Hepatic stellate cell (primary cell): ENCODE measurements at regions not wholly inside any gene's neighbourhood (a gene's known extent, or its start where the extent isn't known, plus 50 kb on each side); places are given as distances from the start of the nearest gene placed in this dataset.

Source experiments
- DNase-seq: peaks from one replicate; pipeline ENCODE4 v3.0.0; 2011; ENCODE audit warnings: low spot score

GRCh38 chr4:110778521-110778920 is 155.6 kb upstream of the PITX2 start:
- no peak for DNase-seq

- no peak for DNase-seq
Measured at GRCh38 chr4:110780538-110780937, 157.7 kb upstream of the PITX2 start.

DNA sequence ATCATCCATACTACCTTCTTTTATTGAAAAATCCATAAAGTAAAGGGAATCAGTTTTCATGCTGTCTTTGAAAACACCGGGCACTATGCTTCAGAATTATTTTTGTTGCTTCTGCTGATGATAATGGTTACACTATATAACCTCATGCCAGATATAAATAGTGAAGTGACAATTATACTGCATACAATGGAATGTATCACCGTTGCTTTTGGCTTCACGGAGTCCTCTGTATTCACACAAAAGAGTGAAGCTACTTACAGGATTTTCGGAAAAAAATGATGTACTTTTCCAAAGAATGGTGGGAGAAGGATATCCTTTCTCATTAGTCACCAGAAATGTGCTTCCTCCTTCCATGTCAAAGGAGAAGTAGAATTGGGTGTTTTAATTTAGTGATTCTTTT is 159.1 kb upstream of the PITX2 start:
- no peak for DNase-seq

GRCh38 chr4:110787109-110787508 is 164.2 kb upstream of the PITX2 start:
- DNase-seq = no peak

DNA sequence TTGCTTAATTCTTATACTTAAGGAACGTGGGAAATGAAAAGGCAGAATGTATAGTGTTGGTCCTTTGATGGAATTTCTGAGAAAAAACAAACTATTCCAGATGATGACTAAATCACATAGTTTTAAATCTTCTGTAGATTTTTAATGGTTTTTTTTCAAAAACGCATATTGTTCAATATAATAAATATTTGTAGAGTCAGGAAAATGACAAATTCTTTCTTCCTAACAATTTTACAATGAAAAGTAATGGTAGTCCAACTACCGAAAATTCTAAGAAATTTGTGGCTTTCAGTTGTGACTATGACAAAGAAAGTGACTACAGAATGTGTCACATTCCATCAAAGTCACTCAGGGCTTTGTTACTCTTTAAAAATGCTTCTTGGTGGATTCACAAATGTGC is 164.8 kb upstream of the PITX2 start:
- DNase-seq = no peak

GRCh38 chr4:110788302-110788701 is 165.4 kb upstream of the PITX2 start:
- DNase-seq = no peak

DNA sequence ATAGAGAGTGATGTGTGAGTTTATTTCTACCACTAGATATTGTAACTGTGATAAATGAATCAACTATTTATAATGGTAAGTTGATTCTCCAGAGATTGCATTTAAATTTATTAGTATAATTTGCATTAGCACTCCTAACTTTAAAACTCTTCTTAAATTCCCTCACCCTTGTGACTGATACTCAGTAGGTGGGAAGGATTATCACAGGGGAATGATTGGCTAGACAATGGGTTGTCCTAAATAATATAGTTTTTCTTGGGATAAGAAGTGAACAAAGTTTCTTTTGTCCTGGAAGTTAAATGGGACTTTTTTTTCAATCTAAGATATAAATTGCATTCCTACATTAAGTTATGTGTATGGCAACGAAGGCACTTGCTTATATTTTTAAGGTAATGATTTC is 169.2 kb upstream of the PITX2 start:
- DNase-seq = no peak

DNA sequence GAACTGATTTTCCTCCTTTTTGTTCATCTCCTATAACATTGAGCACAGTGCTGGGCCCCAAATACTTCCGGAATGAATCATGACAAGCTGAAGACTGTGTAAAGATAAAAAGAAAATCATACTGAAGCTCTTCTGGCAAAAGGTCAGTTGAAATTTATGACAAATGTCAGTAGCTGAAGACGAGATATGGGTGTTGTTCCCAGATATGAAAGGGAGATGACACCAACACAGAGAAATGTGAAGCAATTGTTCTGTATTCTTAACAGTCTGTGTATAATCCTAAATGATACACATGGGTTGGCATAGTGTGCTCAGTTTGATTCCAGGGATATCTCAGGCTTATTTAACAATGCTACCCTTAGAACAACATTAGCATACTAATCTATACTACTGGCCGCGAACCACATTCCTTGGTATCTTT is 170.5 kb upstream of the PITX2 start:
- DNase-seq = no peak

- no peak for DNase-seq
Measured at GRCh38 chr4:110793890-110794554, 171.1 kb upstream of the PITX2 start.

GRCh38 chr4:110795971-110796370 is 173.1 kb upstream of the PITX2 start:
- no peak for DNase-seq

DNA sequence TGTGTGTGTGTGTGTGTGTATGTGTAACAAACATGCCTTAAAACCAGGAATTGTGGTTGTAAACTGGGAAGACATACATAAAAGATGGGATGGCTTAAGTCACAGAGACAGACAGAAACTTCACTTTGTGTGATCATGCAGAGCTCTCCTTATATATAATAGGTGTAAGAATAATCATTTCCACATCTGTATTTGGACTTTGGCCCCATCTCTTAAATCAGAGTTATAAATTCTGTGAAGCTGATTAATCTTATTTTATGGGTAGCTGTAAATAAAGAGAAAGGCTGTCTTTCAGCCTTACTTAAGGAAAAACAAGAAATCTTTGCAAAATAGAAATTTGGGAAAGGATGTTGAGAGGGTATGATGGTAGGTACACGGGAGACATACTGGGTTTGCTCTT is 174.6 kb upstream of the PITX2 start:
- no peak for DNase-seq

- no peak for DNase-seq
Measured at GRCh38 chr4:110798687-110799086, 175.8 kb upstream of the PITX2 start.

DNA sequence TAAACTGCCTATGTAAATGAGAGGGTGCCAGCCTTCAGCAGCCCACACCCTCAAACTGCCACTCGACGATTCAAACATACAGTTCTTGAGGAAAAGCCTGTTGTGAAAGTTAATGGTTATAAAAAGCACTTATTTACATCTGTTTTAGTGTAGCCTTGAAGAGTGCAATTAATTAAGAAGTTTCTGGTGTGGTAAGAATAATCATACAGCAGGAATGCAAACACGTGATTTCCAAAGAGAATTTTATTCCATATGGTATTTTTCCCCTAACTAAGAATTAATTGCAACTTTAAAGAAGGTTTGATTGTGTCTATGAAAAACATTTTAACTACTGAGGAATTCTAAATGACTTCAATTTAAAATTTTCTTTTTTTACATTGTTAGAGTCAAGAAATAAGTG is 176.3 kb upstream of the PITX2 start:
- DNase-seq = no peak

GRCh38 chr4:110801591-110801990 is 178.7 kb upstream of the PITX2 start:
- no peak for DNase-seq

DNA sequence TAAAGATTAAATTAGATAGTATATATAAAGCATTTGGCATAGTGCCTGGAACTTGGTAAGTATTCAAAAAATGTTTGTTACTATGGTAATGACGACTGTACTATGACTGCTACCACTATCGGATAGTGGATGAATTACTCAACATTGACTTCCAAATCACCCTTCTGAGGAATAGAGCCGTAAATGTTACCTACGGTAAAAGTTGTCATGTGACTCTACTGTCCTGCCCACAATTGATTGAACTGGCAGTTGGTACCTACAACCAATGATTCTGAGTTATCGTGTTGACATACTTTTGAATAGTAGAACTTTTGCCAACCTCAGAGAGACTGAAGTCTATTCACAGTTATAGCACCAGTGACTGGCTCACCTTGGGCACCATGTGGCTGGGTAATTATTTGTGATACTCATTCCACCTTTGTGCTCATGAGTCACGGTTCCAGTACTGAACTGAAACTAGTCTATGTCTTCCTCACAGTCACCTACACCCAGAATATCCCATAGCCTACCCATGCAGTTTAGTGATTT is 185.5 kb upstream of the PITX2 start:
- DNase-seq = no peak

DNA sequence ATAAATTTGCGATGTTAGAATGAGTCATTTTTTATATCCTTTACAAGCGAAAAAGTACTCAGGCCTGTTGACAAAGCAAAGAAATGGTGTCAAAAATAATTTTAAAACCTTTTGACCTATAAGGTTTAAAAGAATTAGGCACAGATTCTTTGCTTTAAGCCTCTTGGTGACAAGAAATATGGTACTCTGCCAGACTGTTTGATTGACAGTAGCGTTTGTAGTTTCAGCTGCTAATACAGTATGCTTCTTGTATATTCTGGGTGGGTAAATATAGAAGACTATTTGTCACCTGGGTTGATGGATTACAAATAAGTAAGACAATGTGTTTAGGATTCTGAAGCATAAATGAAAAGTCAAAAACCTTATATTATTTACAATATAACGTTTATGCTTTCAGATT is 193.1 kb upstream of the PITX2 start:
- DNase-seq = no peak

GRCh38 chr4:110816367-110816766 is 193.5 kb upstream of the PITX2 start:
- DNase-seq = no peak

DNA sequence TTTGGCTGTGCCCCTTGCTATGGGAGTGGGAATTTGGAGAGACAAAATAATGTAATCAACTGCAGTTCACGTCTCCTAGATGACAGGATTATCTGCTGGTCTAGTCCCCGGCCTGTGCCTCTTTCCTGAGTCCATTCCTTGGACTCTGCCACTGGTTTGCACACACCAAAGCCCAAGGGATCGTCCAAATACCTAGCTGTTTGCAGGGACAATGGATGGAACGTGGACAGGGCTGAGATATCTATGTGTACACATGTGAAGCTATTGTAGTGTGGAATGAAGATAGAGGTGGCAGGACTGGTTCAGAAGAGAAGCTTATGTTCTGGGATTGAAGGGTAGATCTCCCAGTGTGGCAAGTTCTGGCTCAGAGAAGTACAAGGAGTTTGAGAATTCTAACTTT is 198.3 kb upstream of the PITX2 start:
- DNase-seq = no peak

- DNase-seq = no peak
Measured at GRCh38 chr4:110823251-110823650, 200.4 kb upstream of the PITX2 start.

DNA sequence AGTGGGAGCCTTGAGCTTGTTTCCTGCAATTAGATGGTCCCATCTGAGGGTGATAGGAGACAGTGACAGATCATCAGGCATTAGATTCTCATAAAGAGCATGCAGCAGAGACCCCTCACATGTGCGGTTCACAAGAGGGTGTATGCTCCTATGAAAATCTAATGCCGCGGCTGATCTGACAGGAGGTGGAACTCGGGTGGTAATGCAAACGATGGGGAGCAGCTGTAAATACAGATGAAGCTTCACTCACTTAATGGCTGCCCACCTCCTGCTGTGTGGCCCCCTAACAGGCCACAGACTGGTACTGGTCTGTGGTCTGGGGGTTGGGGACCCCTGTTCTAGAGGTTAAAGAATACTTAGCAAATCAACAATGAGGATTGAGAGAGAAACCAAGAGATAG is 201.5 kb upstream of the PITX2 start:
- no peak for DNase-seq

- DNase-seq = no peak
Measured at GRCh38 chr4:110826656-110827055, 203.8 kb upstream of the PITX2 start.

GRCh38 chr4:110830461-110830860 is 207.6 kb upstream of the PITX2 start:
- DNase-seq = no peak

GRCh38 chr4:110837896-110838450 is 215.1 kb upstream of the PITX2 start:
- DNase-seq = no peak

- DNase-seq = peak; percentile 23
Measured at GRCh38 chr4:110840221-110840654, 217.4 kb upstream of the PITX2 start.
